ENCODE measurements at regions not wholly inside any gene's neighbourhood (a gene's known extent, or its start where the extent isn't known, plus 50 kb on each side); places are given as distances from the start of the nearest gene placed in this dataset.
"Not testable (repeated sequence)": the region's sequence is repeated elsewhere in the genome, so short reads cannot be mapped to it uniquely, and the experiment has no call there.

DNA sequence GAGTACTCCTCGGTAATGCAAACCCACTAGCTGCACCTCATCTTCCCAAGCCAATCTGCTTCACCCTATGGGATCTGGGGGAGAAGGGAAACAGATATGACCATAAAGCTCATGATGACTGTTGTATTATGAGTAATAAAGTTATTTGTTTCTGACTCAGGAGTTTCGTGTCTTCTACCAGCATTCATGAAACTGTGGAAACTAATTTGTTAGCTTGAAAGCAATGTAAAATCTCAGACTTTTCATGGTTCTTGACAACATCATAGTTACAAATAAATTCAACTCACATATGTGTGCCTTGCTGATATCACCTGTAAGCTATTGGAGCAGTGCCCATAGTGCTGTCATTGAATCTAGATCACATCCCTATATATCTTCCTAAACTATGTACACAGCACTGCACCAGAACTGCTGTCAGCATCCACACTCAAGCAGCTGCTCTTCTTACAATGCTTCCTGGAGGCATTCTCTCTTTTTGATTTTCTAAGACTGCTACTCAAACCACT is 135.6 kb upstream of the KYNU start:
- Histone ChIP-seq H3K27me3 (ENCODE audit: control insufficient read depth, insufficient read depth, low read length) (no peaks in the 10 kb centered on the region), H3K36me3 (ENCODE audit: control insufficient read depth, insufficient read depth, low read length) (no peaks in the 10 kb centered on the region), H3K27ac (ENCODE audit: low read length) (no peak overlapping the region), H3K4me3 (ENCODE audit: low read length) (no peak overlapping the region), H3K4me1 (ENCODE audit: control insufficient read depth, insufficient read depth, low read length) (no peaks in the 10 kb centered on the region), H3K9me3 (replicated peaks; ENCODE audit: control insufficient read depth, low read depth, low read length) (no peaks in the 10 kb centered on the region)
- WGBS (ENCODE audit: insufficient coverage): no CpG with 5 or more reads among the region's 2 CpGs
- DNase-seq: no peak

- H3K36me3 ChIP-seq (ENCODE audit: control insufficient read depth, insufficient read depth, low read length): no peaks in the 10 kb centered on the region
- WGBS (ENCODE audit: insufficient coverage): 86% methylated on average over 2 of the region's 2 CpGs
- DNase-seq: no peak
- no peak overlapping the region for H3K4me3 ChIP-seq (ENCODE audit: low read length)
- no peaks in the 10 kb centered on the region for H3K27me3 ChIP-seq (ENCODE audit: control insufficient read depth, insufficient read depth, low read length)
- H3K4me1 ChIP-seq (ENCODE audit: control insufficient read depth, insufficient read depth, low read length): no peaks in the 10 kb centered on the region
- H3K27ac ChIP-seq (ENCODE audit: low read length): no peak overlapping the region
- H3K9me3 ChIP-seq (replicated peaks; ENCODE audit: control insufficient read depth, low read depth, low read length): no peaks in the 10 kb centered on the region
Observed at GRCh38 chr2:142734770-142735169, 142.7 kb upstream of the KYNU start.

DNA sequence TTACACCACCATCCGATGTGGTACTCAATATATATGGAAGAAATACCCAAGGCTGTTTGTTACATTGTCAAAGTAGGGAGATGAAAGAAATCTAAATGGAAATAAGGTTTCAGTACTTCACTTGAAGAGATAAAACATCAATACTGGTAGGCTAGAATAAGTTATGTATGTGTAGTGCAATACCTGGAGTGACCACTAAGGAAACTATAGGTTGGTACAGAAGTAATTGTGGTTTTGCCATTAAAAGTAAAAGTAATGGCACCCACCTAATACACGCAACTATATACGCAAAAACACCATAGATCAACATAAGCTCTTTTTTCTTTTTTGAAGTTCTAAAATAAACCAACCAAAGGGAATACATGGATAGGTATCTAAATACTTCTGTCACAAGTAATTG is 143.2 kb upstream of the KYNU start:
- Histone ChIP-seq H3K4me3 (ENCODE audit: low read length) (no peak overlapping the region), H3K27me3 (ENCODE audit: control insufficient read depth, insufficient read depth, low read length) (no peaks in the 10 kb centered on the region), H3K36me3 (ENCODE audit: control insufficient read depth, insufficient read depth, low read length) (no peaks in the 10 kb centered on the region), H3K27ac (ENCODE audit: low read length) (no peak overlapping the region), H3K4me1 (ENCODE audit: control insufficient read depth, insufficient read depth, low read length) (no peaks in the 10 kb centered on the region), H3K9me3 (replicated peaks; ENCODE audit: control insufficient read depth, low read depth, low read length) (no peaks in the 10 kb centered on the region)
- WGBS (ENCODE audit: insufficient coverage): no CpG with 5 or more reads among the region's 3 CpGs
- DNase-seq: no peak

DNA sequence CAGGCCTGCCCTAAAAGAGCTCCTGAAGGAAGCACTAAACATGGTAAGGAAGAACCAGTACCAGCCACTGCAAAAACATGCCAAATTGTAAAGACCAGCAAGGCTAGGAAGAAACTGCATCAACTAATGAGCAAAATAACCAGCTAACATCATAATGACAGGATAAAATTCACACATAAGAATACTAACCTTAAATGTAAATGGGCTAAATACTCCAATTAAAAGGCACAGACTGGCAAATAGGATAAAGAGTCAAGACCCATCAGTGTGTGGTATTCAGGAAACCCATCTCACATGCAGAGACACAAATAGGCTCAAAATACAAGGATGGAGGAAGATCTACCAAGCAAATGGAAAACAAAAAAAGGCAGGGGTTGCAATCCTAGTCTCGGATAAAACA is 147.7 kb upstream of the KYNU start:
- H3K36me3 ChIP-seq (ENCODE audit: control insufficient read depth, insufficient read depth, low read length); H3K27me3 ChIP-seq (ENCODE audit: control insufficient read depth, insufficient read depth, low read length); H3K9me3 ChIP-seq (replicated peaks; ENCODE audit: control insufficient read depth, low read depth, low read length); H3K4me3 ChIP-seq (ENCODE audit: low read length); H3K4me1 ChIP-seq (ENCODE audit: control insufficient read depth, insufficient read depth, low read length); H3K27ac ChIP-seq (ENCODE audit: low read length); DNase-seq: not testable (repeated sequence)
- WGBS (ENCODE audit: insufficient coverage): no CpG with 5 or more reads among the region's 1 CpG

GRCh38 chr2:142727821-142728478 is 149.5 kb upstream of the KYNU start:
- H3K4me3 ChIP-seq (ENCODE audit: low read length); H3K27ac ChIP-seq (ENCODE audit: low read length); H3K4me1 ChIP-seq (ENCODE audit: control insufficient read depth, insufficient read depth, low read length); H3K27me3 ChIP-seq (ENCODE audit: control insufficient read depth, insufficient read depth, low read length); DNase-seq; H3K9me3 ChIP-seq (replicated peaks; ENCODE audit: control insufficient read depth, low read depth, low read length); H3K36me3 ChIP-seq (ENCODE audit: control insufficient read depth, insufficient read depth, low read length): not testable (repeated sequence)
- WGBS (ENCODE audit: insufficient coverage): 91% methylated on average over 6 of the region's 17 CpGs

- H3K4me3 ChIP-seq (ENCODE audit: low read length): no peak overlapping the region
- peaks cover 2% of the 10 kb centered on the region for H3K9me3 ChIP-seq (replicated peaks; ENCODE audit: control insufficient read depth, low read depth, low read length)
- no peaks in the 10 kb centered on the region for H3K27me3 ChIP-seq (ENCODE audit: control insufficient read depth, insufficient read depth, low read length)
- no peaks in the 10 kb centered on the region for H3K4me1 ChIP-seq (ENCODE audit: control insufficient read depth, insufficient read depth, low read length)
- H3K36me3 ChIP-seq (ENCODE audit: control insufficient read depth, insufficient read depth, low read length): no peaks in the 10 kb centered on the region
- H3K27ac ChIP-seq (ENCODE audit: low read length): no peak overlapping the region
- DNase-seq: no peak
- WGBS (ENCODE audit: insufficient coverage): no CpG with 5 or more reads among the region's 2 CpGs
Observed at GRCh38 chr2:142725386-142725785, 152.1 kb upstream of the KYNU start.

GRCh38 chr2:142724713-142725349 is 152.6 kb upstream of the KYNU start:
- no peak overlapping the region for H3K27ac ChIP-seq (ENCODE audit: low read length)
- H3K9me3 ChIP-seq (replicated peaks; ENCODE audit: control insufficient read depth, low read depth, low read length): peaks cover 2% of the 10 kb centered on the region
- H3K4me3 ChIP-seq (ENCODE audit: low read length): no peak overlapping the region
- DNase-seq: no peak
- no peaks in the 10 kb centered on the region for H3K4me1 ChIP-seq (ENCODE audit: control insufficient read depth, insufficient read depth, low read length)
- H3K27me3 ChIP-seq (ENCODE audit: control insufficient read depth, insufficient read depth, low read length): no peaks in the 10 kb centered on the region
- WGBS (ENCODE audit: insufficient coverage): 67% methylated on average over 1 of the region's 2 CpGs
- no peaks in the 10 kb centered on the region for H3K36me3 ChIP-seq (ENCODE audit: control insufficient read depth, insufficient read depth, low read length)

DNA sequence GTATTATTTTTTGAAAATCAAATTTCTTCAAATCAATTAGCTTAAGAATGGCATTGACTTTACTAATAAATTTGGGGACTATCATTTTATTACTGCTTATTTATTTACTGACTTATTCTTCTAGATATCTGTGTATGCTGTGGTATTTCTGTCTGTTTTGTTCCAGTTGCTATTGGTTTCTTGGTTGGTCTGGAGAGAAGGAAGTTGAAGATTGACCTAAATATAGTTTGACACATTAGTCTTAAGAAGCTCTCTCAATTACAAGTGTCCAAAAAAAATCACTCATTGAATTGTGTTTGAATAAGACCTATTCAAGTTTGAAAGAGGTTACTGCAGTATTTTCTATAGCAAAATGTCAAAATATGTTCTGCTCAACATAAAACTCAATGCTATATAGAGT is 153.3 kb upstream of the KYNU start:
- peak; percentile 16 for DNase-seq
- H3K36me3 ChIP-seq (ENCODE audit: control insufficient read depth, insufficient read depth, low read length): no peaks in the 10 kb centered on the region
- H3K9me3 ChIP-seq (replicated peaks; ENCODE audit: control insufficient read depth, low read depth, low read length): peaks cover 2% of the 10 kb centered on the region
- H3K4me1 ChIP-seq (ENCODE audit: control insufficient read depth, insufficient read depth, low read length): no peaks in the 10 kb centered on the region
- H3K27me3 ChIP-seq (ENCODE audit: control insufficient read depth, insufficient read depth, low read length): no peaks in the 10 kb centered on the region
- H3K27ac ChIP-seq (ENCODE audit: low read length): no peak overlapping the region
- no peak overlapping the region for H3K4me3 ChIP-seq (ENCODE audit: low read length)

GRCh38 chr2:142723236-142723635 is 154.2 kb upstream of the KYNU start:
- Histone ChIP-seq H3K4me1 (ENCODE audit: control insufficient read depth, insufficient read depth, low read length) (no peaks in the 10 kb centered on the region), H3K27me3 (ENCODE audit: control insufficient read depth, insufficient read depth, low read length) (no peaks in the 10 kb centered on the region), H3K36me3 (ENCODE audit: control insufficient read depth, insufficient read depth, low read length) (no peaks in the 10 kb centered on the region), H3K27ac (ENCODE audit: low read length) (no peak overlapping the region), H3K9me3 (replicated peaks; ENCODE audit: control insufficient read depth, low read depth, low read length) (peaks cover 1% of the 10 kb centered on the region), H3K4me3 (ENCODE audit: low read length) (no peak overlapping the region)
- DNase-seq: no peak
- no CpG with 5 or more reads among the region's 1 CpG for WGBS (ENCODE audit: insufficient coverage)

- Histone ChIP-seq H3K36me3 (ENCODE audit: control insufficient read depth, insufficient read depth, low read length) (no peaks in the 10 kb centered on the region), H3K9me3 (replicated peaks; ENCODE audit: control insufficient read depth, low read depth, low read length) (no peaks in the 10 kb centered on the region), H3K27me3 (ENCODE audit: control insufficient read depth, insufficient read depth, low read length) (no peaks in the 10 kb centered on the region), H3K4me1 (ENCODE audit: control insufficient read depth, insufficient read depth, low read length) (no peaks in the 10 kb centered on the region), H3K27ac (ENCODE audit: low read length) (no peak overlapping the region), H3K4me3 (ENCODE audit: low read length) (no peak overlapping the region)
- no peak for DNase-seq
Observed at GRCh38 chr2:142722569-142722968, 154.9 kb upstream of the KYNU start.

- whole genome bisulfite sequencing (ENCODE audit: insufficient coverage): no CpG with 5 or more reads among the region's 1 CpG
- no peak for DNase-seq
- no peak overlapping the region for H3K4me3 ChIP-seq (ENCODE audit: low read length)
Observed at GRCh38 chr2:142722086-142722485, 155.4 kb upstream of the KYNU start.

More at GRCh38 chr2:142722086-142722485, 155.4 kb upstream of the KYNU start:
- H3K36me3 ChIP-seq (ENCODE audit: control insufficient read depth, insufficient read depth, low read length): no peaks in the 10 kb centered on the region
- no peak overlapping the region for H3K27ac ChIP-seq (ENCODE audit: low read length)
- no peaks in the 10 kb centered on the region for H3K9me3 ChIP-seq (replicated peaks; ENCODE audit: control insufficient read depth, low read depth, low read length)
- H3K4me1 ChIP-seq (ENCODE audit: control insufficient read depth, insufficient read depth, low read length): no peaks in the 10 kb centered on the region
- H3K27me3 ChIP-seq (ENCODE audit: control insufficient read depth, insufficient read depth, low read length): no peaks in the 10 kb centered on the region
